ENCODE measurements at regions not wholly inside any gene's neighbourhood (a gene's known extent, or its start where the extent isn't known, plus 50 kb on each side); places are given as distances from the start of the nearest gene placed in this dataset.

DNA sequence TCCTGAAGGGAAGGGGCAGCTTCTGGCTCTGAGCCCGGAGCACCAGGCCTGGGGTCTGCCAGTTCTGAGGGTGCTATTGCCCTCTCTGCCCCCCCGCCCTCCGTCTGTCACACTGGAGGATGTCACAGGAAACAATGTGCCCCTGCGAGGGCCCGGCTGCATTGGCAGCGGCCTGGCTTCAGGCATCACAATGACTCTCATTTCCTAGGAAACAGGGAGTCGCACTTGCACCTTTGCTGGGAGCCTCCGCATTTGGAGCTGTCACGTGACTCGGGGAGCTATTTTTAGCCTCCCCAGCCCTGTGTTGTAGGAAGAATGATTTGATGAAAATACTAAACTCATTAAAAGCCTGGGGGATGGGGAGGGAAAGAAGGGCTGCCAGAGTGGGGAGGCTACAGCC, 518.9 kb downstream of the SHQ1 start:
- Histone ChIP-seq H3K27me3 (ENCODE audit: control insufficient read depth, insufficient read depth, low read length, poor library complexity, severe bottlenecking) (peaks cover 56% of the 10 kb centered on the region), H3K4me1 (ENCODE audit: control insufficient read depth, insufficient read depth, low read length) (peaks cover 4% of the 10 kb centered on the region), H3K4me3 (ENCODE audit: insufficient read depth, low read depth, low read length) (no peak overlapping the region), H3K27ac (ENCODE audit: insufficient read depth, low read depth, low read length, poor library complexity, severe bottlenecking) (no peak overlapping the region), H3K9me3 (ENCODE audit: control insufficient read depth, low read length) (no peaks in the 10 kb centered on the region), H3K36me3 (ENCODE audit: control insufficient read depth, insufficient read depth, low read length) (no peaks in the 10 kb centered on the region)
- WGBS, 2 experiments, result 39 to 51% methylated on average over 10 of the region's 10 CpGs

DNA sequence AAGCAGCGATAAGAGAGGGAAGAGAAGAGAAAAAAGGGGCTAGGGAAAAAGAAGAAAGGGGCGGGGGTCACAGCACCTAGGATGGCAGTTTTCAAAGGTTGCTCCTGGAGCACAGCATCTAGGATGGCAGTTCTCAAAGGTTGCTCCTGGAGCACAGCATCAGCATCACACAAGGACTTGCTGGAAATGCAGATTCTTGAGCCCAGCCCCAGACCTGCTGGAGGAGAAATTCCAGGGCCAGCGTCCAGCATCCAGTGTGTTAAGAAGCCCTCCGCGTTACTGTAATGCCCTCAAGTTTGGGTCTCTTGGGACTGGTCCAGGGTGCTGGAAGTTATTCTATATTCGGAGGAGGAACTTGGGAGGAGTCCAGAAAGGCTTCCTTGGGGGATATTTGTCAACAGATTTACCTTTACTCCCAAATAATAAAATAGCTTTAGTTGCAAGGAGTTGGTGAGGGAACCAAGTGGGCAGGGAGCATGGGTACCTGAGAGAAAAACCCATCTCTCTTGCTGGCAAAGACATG, 519.4 kb downstream of the SHQ1 start:
- Histone ChIP-seq H3K27me3 (ENCODE audit: control insufficient read depth, insufficient read depth, low read length, poor library complexity, severe bottlenecking) (peaks cover 51% of the 10 kb centered on the region), H3K4me3 (ENCODE audit: insufficient read depth, low read depth, low read length) (no peak overlapping the region), H3K36me3 (ENCODE audit: control insufficient read depth, insufficient read depth, low read length) (no peaks in the 10 kb centered on the region), H3K4me1 (ENCODE audit: control insufficient read depth, insufficient read depth, low read length) (no peaks in the 10 kb centered on the region), H3K9me3 (ENCODE audit: control insufficient read depth, low read length) (no peaks in the 10 kb centered on the region), H3K27ac (ENCODE audit: insufficient read depth, low read depth, low read length, poor library complexity, severe bottlenecking) (no peak overlapping the region)
- 74 to 81% methylated on average over 6 of the region's 6 CpGs for WGBS, 2 experiments

DNA sequence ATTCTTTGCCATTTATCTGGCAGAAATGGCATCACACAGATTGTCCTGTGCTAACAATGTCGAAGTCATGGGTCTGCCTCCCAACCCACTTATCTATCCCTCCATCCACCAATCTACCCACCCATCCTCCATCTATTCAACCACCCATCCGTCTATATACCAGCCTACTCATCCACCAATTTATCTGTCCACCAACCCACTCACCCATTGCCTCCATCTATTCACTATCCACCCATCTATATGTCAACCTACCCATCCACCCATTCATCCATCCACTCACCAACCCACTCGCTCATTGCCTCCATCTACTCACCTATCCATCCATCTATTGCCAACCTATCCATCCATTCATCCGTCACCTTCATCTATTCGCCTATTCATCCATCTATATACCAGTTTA, 521.2 kb downstream of the SHQ1 start:
- H3K36me3 ChIP-seq (ENCODE audit: control insufficient read depth, insufficient read depth, low read length), result no peaks in the 10 kb centered on the region
- WGBS, 2 experiments, result 89% methylated on average over 5 of the region's 5 CpGs
- no peak overlapping the region for H3K4me3 ChIP-seq (ENCODE audit: insufficient read depth, low read depth, low read length)

DNA sequence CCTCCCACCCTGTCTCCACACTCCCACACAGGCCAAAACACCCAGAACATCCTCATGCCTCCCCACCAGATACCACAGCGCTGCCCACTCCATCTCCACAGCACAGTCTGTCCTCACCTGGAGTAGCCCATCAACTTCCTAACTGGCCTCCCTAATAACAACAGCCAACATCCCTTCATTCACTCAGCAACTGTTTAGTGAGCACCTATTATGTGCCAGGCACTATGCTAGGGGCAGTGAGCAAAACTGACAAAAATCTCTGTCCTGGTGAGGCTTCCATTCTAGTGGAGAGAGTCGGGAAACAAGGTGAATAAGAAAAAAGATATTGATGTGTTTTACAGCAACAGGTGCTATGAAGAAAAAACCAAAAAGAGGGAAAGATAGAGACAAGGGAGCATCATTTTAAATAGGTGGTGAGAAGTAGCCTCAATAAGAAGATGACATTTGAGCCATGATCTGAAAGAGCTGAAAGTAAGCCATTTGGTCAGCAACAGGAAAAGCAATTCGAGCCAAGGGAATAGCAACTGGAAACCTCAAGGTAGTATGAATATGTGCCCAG, 523.9 kb downstream of the SHQ1 start:
- no peak overlapping the region for H3K27ac ChIP-seq (ENCODE audit: insufficient read depth, low read depth, low read length, poor library complexity, severe bottlenecking)
- no peaks in the 10 kb centered on the region for H3K9me3 ChIP-seq (ENCODE audit: control insufficient read depth, low read length)
- no peaks in the 10 kb centered on the region for H3K36me3 ChIP-seq (ENCODE audit: control insufficient read depth, insufficient read depth, low read length)
- WGBS, 2 experiments, result 93% methylated on average over 3 of the region's 3 CpGs
- H3K27me3 ChIP-seq (ENCODE audit: control insufficient read depth, insufficient read depth, low read length, poor library complexity, severe bottlenecking), result peaks cover 10% of the 10 kb centered on the region
- no peak overlapping the region for H3K4me3 ChIP-seq (ENCODE audit: insufficient read depth, low read depth, low read length)
- H3K4me1 ChIP-seq (ENCODE audit: control insufficient read depth, insufficient read depth, low read length), result no peaks in the 10 kb centered on the region

More for the DNA sequence above, 521.2 kb downstream of the SHQ1 start:
- Histone ChIP-seq H3K27ac (ENCODE audit: insufficient read depth, low read depth, low read length, poor library complexity, severe bottlenecking) (no peak overlapping the region), H3K27me3 (ENCODE audit: control insufficient read depth, insufficient read depth, low read length, poor library complexity, severe bottlenecking) (peaks cover 33% of the 10 kb centered on the region), H3K4me1 (ENCODE audit: control insufficient read depth, insufficient read depth, low read length) (no peaks in the 10 kb centered on the region), H3K9me3 (ENCODE audit: control insufficient read depth, low read length) (no peaks in the 10 kb centered on the region)

DNA sequence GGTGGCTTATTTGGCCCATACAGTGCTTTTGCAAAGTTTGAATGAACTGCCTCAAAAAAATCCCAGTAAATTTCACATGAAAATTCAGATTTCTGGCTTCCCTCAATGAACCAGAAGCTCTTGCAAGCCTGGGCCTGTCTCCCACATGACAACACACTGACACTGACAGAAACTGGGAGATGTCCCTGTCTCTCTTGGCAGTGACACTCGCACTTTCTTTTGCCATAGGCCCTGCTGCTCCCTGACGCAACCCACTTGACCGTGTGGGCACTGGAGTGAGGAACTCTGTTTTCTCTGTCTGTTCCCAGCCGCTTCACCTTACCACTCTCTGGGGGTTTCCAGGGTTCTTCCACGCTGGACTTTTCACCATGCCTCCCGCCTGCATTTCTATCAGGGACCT, 524.5 kb downstream of the SHQ1 start:
- no peak overlapping the region for H3K4me3 ChIP-seq (ENCODE audit: insufficient read depth, low read depth, low read length)
- no peaks in the 10 kb centered on the region for H3K9me3 ChIP-seq (ENCODE audit: control insufficient read depth, low read length)
- no peaks in the 10 kb centered on the region for H3K4me1 ChIP-seq (ENCODE audit: control insufficient read depth, insufficient read depth, low read length)
- H3K27ac ChIP-seq (ENCODE audit: insufficient read depth, low read depth, low read length, poor library complexity, severe bottlenecking), result no peak overlapping the region
- 95 to 96% methylated on average over 6 of the region's 6 CpGs for WGBS, 2 experiments
- no peaks in the 10 kb centered on the region for H3K36me3 ChIP-seq (ENCODE audit: control insufficient read depth, insufficient read depth, low read length)
- peaks cover 6% of the 10 kb centered on the region for H3K27me3 ChIP-seq (ENCODE audit: control insufficient read depth, insufficient read depth, low read length, poor library complexity, severe bottlenecking)

DNA sequence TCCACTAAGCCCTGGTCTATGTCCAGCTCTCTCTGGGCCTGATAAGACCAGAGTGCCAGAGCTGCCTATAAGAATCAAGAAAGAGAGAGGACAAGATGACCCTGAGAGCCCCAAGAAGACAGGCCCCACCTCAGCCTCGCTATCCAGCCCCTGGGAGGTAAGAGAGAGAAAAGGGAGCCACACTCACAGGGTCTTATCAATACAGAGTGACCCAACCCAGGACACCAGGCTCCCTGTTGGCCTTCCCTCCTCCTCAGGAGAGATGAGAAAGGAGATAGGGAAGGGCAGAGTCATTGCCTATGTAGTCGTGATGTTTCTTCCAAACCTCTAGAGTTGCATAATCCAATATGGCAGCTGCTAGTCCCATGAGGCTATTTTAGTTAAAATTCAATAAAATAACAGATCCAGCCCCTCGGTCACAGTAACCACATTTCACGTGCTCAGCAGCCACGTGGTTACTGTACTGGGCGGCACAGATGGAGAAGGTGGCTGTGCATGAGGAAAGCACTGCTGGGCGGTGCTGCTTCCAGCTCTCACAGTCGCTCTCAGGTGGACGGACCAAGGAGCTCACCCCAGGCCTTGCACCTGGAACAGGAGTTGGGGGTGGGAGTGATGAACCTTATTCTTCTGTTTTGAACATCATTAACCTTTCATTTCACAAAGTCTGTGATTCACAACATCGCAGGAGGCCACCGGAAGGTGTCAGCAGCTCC, 525.8 kb downstream of the SHQ1 start:
- no peaks in the 10 kb centered on the region for H3K36me3 ChIP-seq (ENCODE audit: control insufficient read depth, insufficient read depth, low read length)
- 92 to 93% methylated on average over 11 of the region's 11 CpGs for whole genome bisulfite sequencing, 2 experiments
- H3K4me3 ChIP-seq (ENCODE audit: insufficient read depth, low read depth, low read length), result no peak overlapping the region
- no peaks in the 10 kb centered on the region for H3K4me1 ChIP-seq (ENCODE audit: control insufficient read depth, insufficient read depth, low read length)
- no peak overlapping the region for H3K27ac ChIP-seq (ENCODE audit: insufficient read depth, low read depth, low read length, poor library complexity, severe bottlenecking)
- H3K9me3 ChIP-seq (ENCODE audit: control insufficient read depth, low read length), result no peaks in the 10 kb centered on the region
- peaks cover 5% of the 10 kb centered on the region for H3K27me3 ChIP-seq (ENCODE audit: control insufficient read depth, insufficient read depth, low read length, poor library complexity, severe bottlenecking)

DNA sequence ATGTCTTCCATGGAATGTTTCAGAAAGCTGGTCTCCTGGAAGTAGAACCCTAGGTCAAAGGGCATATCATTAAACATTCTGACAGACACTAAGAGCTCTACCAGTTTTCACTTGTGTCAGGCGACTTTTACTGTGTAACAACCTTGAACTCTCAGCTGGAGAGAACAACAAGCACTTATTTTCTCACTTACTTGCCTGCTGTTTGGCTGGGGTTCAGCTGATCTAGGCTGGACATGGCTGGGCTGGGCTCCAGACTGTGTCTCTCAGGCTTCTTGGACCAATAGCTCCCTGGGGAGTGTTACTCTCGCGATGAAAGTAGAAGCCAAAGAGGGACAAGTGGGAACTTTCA, 527.3 kb downstream of the SHQ1 start:
- 94% methylated on average over 3 of the region's 3 CpGs for WGBS, 2 experiments
- peaks cover 5% of the 10 kb centered on the region for H3K27me3 ChIP-seq (ENCODE audit: control insufficient read depth, insufficient read depth, low read length, poor library complexity, severe bottlenecking)
- H3K4me3 ChIP-seq (ENCODE audit: insufficient read depth, low read depth, low read length), result no peak overlapping the region
- no peaks in the 10 kb centered on the region for H3K9me3 ChIP-seq (ENCODE audit: control insufficient read depth, low read length)
- no peaks in the 10 kb centered on the region for H3K36me3 ChIP-seq (ENCODE audit: control insufficient read depth, insufficient read depth, low read length)
- no peaks in the 10 kb centered on the region for H3K4me1 ChIP-seq (ENCODE audit: control insufficient read depth, insufficient read depth, low read length)
- no peak overlapping the region for H3K27ac ChIP-seq (ENCODE audit: insufficient read depth, low read depth, low read length, poor library complexity, severe bottlenecking)

DNA sequence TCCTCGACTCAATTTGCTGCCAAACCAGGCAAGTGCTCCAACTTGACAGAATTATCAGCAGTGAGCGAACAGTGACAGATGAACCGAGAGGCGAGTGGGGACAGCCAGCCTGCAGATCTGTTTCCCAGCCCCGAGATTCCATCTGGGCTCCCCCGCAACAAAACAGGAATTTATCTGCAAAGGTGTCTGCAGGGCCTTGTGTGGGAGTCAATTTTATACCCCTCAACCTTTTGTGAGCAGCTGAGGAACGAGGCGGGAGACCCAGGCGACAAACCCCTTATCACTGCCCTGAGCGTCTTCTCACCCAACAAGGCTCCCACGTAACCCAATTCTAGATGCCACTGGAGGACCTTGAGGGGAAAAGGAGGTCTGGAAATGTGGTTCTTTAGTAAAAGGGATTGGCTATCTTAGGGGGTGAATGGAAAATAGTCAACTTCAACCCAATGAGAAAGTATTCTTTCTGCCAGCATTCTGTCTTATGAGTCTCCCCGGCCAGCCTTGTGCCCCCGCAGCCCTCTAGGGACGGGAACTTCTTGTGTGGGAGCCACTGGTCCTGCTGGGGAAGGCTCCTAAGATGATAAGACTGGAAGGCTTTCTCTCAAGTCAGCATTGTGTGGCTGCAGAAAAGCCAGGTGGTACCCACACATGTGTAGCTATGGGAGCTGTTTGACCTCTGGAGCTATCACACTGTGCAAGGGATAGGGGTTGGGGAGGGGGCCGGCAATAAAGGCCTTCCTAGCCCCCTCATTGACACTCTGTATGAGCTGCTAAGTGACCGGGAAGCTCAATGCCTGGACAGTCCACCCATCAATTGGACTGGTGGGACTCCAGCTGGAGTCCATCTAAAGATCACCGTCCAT, 527.9 kb downstream of the SHQ1 start:
- H3K4me3 ChIP-seq (ENCODE audit: insufficient read depth, low read depth, low read length), result no peak overlapping the region
- H3K36me3 ChIP-seq (ENCODE audit: control insufficient read depth, insufficient read depth, low read length), result no peaks in the 10 kb centered on the region
- no peaks in the 10 kb centered on the region for H3K4me1 ChIP-seq (ENCODE audit: control insufficient read depth, insufficient read depth, low read length)
- 92 to 94% methylated on average over 16 to 17 of the region's 17 CpGs for WGBS, 2 experiments
- peaks cover 5% of the 10 kb centered on the region for H3K27me3 ChIP-seq (ENCODE audit: control insufficient read depth, insufficient read depth, low read length, poor library complexity, severe bottlenecking)
- no peaks in the 10 kb centered on the region for H3K9me3 ChIP-seq (ENCODE audit: control insufficient read depth, low read length)
- no peak overlapping the region for H3K27ac ChIP-seq (ENCODE audit: insufficient read depth, low read depth, low read length, poor library complexity, severe bottlenecking)

DNA sequence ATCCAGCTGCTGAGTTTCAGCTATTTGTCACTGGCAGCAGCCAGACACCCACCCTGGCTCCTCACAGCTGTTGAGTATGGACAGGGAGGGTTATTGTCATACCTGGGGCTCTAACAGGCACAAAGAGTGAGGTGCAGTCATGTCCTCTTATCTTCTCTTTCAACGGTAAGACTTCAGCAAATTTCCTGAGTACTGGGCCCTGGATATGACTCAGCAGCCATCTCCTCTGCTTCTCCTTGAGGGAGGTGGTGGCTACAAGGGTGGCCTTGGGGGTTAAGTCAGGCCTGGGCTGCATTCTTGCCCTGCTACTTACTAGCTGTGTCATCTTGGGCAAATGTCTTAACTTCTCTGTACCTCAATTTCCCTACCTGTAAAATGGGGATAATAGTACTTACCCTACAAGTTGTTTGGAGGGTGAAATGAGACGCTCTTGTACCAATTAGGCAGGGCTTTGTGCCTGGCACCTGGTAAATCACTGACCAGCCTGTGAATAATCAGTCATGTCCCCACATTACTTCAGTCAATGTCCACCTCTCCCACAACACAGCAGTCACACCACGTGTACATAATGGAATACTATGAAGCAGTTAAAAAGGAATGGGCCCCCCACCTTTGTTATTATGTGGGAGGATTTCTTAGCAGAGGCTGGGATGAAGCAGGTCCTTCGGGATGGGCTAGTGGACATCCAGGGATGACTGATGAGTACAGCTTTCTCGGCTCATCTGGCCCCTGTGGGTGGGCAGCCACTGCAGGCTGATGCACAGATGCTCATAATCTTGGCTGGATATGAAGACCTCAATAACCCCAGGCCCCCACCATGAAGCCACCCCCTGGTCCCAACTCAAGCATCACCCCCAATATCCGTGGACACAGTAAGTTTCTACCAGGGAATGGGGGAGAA, 528.8 kb downstream of the SHQ1 start:
- H3K4me1 ChIP-seq (ENCODE audit: control insufficient read depth, insufficient read depth, low read length), result no peaks in the 10 kb centered on the region
- H3K4me3 ChIP-seq (ENCODE audit: insufficient read depth, low read depth, low read length), result no peak overlapping the region
- H3K36me3 ChIP-seq (ENCODE audit: control insufficient read depth, insufficient read depth, low read length), result no peaks in the 10 kb centered on the region
- no peaks in the 10 kb centered on the region for H3K9me3 ChIP-seq (ENCODE audit: control insufficient read depth, low read length)
- WGBS, 2 experiments, result 92 to 95% methylated on average over 6 of the region's 6 CpGs
- H3K27me3 ChIP-seq (ENCODE audit: control insufficient read depth, insufficient read depth, low read length, poor library complexity, severe bottlenecking), result peaks cover 8% of the 10 kb centered on the region
- no peak overlapping the region for H3K27ac ChIP-seq (ENCODE audit: insufficient read depth, low read depth, low read length, poor library complexity, severe bottlenecking)
